H9 (cell line): ENCODE measurements at regions not wholly inside any gene's neighbourhood (a gene's known extent, or its start where the extent isn't known, plus 50 kb on each side); places are given as distances from the start of the nearest gene placed in this dataset.
"Not testable (repeated sequence)": the region's sequence is repeated elsewhere in the genome, so short reads cannot be mapped to it uniquely, and the experiment has no call there.

Source experiments
- DNase-seq: peaks from one replicate; pipeline ENCODE4 v3.0.0-alpha.2; 2017
- H2AFZ ChIP-seq: one replicate; pipeline ENCODE4 v1.6.1; 2013; ENCODE audit warnings: mild to moderate bottlenecking, low read length, control low read depth, moderate library complexity
- H2AK5ac ChIP-seq: 2 replicates; pipeline ENCODE4 v1.6.1; 2013; ENCODE audit warnings: low read length, control low read depth, mixed read lengths; ENCODE audit not compliant: insufficient read length
- H2BK120ac ChIP-seq: one replicate; pipeline ENCODE4 v1.6.1; 2013; ENCODE audit warnings: low read depth, mild to moderate bottlenecking, low read length, control low read depth, inconsistent platforms; ENCODE audit not compliant: poor library complexity, severe bottlenecking
- H2BK12ac ChIP-seq: 2 replicates; pipeline ENCODE4 v1.6.1; 2013; ENCODE audit warnings: low read length, control low read depth, mixed read lengths, low read depth; ENCODE audit not compliant: insufficient read length
- H2BK15ac ChIP-seq: 2 replicates; pipeline ENCODE4 v1.6.1; 2013; ENCODE audit warnings: low read depth, low read length, control low read depth
- H2BK20ac ChIP-seq: one replicate; pipeline ENCODE4 v1.6.1; 2013; ENCODE audit warnings: low read depth, mild to moderate bottlenecking, low read length, control low read depth, inconsistent platforms; ENCODE audit not compliant: poor library complexity, severe bottlenecking
- H2BK5ac ChIP-seq: 2 replicates; pipeline ENCODE4 v1.6.1; 2013; ENCODE audit warnings: low read length, control low read depth, mixed read lengths; ENCODE audit not compliant: insufficient read length
- H3K14ac ChIP-seq: 2 replicates; pipeline ENCODE4 v1.6.1; 2013; ENCODE audit warnings: low read length, control low read depth; ENCODE audit not compliant: insufficient read depth
- H3K18ac ChIP-seq: 2 replicates; pipeline ENCODE4 v1.6.1; 2013; ENCODE audit warnings: low read depth, mild to moderate bottlenecking, mixed read lengths, low read length, control low read depth; ENCODE audit not compliant: insufficient read length
- H3K23ac ChIP-seq: 2 replicates; pipeline ENCODE4 v1.6.1; 2013; ENCODE audit warnings: low read length, control low read depth, mixed read lengths, low read depth; ENCODE audit not compliant: insufficient read length
- H3K23me2 ChIP-seq: 2 replicates; pipeline ENCODE4 v1.6.1; 2013; ENCODE audit warnings: low read depth, mild to moderate bottlenecking, mixed read lengths, low read length, control low read depth; ENCODE audit not compliant: insufficient read length, poor library complexity, severe bottlenecking
- H3K27ac ChIP-seq: 2 replicates; pipeline ENCODE4 v1.5.1; 2013; ENCODE audit warnings: low read length, control low read depth, mixed read lengths, low read depth; ENCODE audit not compliant: insufficient read length
- H3K27me3 ChIP-seq: 2 replicates; pipeline ENCODE4 v1.6.1; 2013; ENCODE audit warnings: low read length, control low read depth, inconsistent platforms; ENCODE audit not compliant: insufficient read depth
- H3K4ac ChIP-seq: 2 replicates; pipeline ENCODE4 v1.6.1; 2013; ENCODE audit warnings: low read depth, mild to moderate bottlenecking, control low read depth, inconsistent platforms, low read length, moderate library complexity
- H3K4me1 ChIP-seq: 2 replicates; pipeline ENCODE4 v1.6.1; 2013; ENCODE audit warnings: low read length, control low read depth, inconsistent platforms; ENCODE audit not compliant: insufficient read depth
- H3K4me2 ChIP-seq: 2 replicates; pipeline ENCODE4 v1.6.1; 2013; ENCODE audit warnings: low read length, control low read depth, mixed read lengths; ENCODE audit not compliant: insufficient read length, insufficient read depth
- H3K56ac ChIP-seq: 2 replicates; pipeline ENCODE4 v1.6.1; 2013; ENCODE audit warnings: low read depth, mild to moderate bottlenecking, mixed read lengths, low read length, control low read depth; ENCODE audit not compliant: insufficient read length
- H3K79me1 ChIP-seq: 2 replicates; pipeline ENCODE4 v1.6.1; 2013; ENCODE audit warnings: low read depth, mild to moderate bottlenecking, moderate library complexity, low read length, control low read depth, inconsistent platforms; ENCODE audit not compliant: insufficient read depth, poor library complexity, severe bottlenecking
- H3K79me2 ChIP-seq: 2 replicates; pipeline ENCODE4 v1.6.1; 2013; ENCODE audit warnings: low read length, control low read depth, inconsistent platforms; ENCODE audit not compliant: insufficient read depth
- H3K9ac ChIP-seq: 2 replicates; pipeline ENCODE4 v1.6.1; 2013; ENCODE audit warnings: low read length, control low read depth, mixed read lengths; ENCODE audit not compliant: insufficient read length; ENCODE audit errors: extremely low read depth
- H3K9me3 ChIP-seq: one replicate; pipeline ENCODE4 v1.6.1; 2013; ENCODE audit warnings: low read depth, low read length, inconsistent platforms; ENCODE audit not compliant: control insufficient read depth
- H3T11ph ChIP-seq: one replicate; pipeline ENCODE4 v1.6.1; 2013; ENCODE audit warnings: mild to moderate bottlenecking, low read length, control low read depth, inconsistent platforms
- H4K20me1 ChIP-seq: one replicate; pipeline ENCODE4 v1.6.1; 2013; ENCODE audit not compliant: control insufficient read depth, insufficient read length, insufficient read depth
- H4K5ac ChIP-seq: 2 replicates; pipeline ENCODE4 v1.6.1; 2013; ENCODE audit warnings: low read depth, mild to moderate bottlenecking, mixed read lengths, low read length, control low read depth; ENCODE audit not compliant: insufficient read length
- H4K8ac ChIP-seq: replicated peaks from 2 replicates; pipeline ENCODE4 v1.6.1; 2013; ENCODE audit warnings: low read length, control low read depth, mixed read lengths, low read depth; ENCODE audit not compliant: insufficient read length
- H4K91ac ChIP-seq: 2 replicates; pipeline ENCODE4 v1.6.1; 2013; ENCODE audit warnings: low read depth, mild to moderate bottlenecking, moderate library complexity, mixed read lengths, low read length, control low read depth; ENCODE audit not compliant: insufficient read length
- H3K27ac Mint-ChIP-seq, 3 experiments: 2 replicates in 2 of 3; 3 replicates in 1 of 3; pipeline ENCODE4 v1.8.0; 2020 to 2021; ENCODE audit warnings: mixed read lengths in 3 of 3, mild to moderate bottlenecking in 1 of 3, moderate library complexity in 1 of 3
- H3K27me3 Mint-ChIP-seq: 2 replicates; pipeline ENCODE4 v1.8.0; 2021; ENCODE audit warnings: low read depth, mild to moderate bottlenecking, moderate library complexity, mixed read lengths
- H3K36me3 Mint-ChIP-seq, 3 experiments: 2 replicates in 2 of 3; 3 replicates in 1 of 3; pipeline ENCODE4 v1.8.0; 2020 to 2021; ENCODE audit warnings: low read depth in 3 of 3, mixed read lengths in 3 of 3; ENCODE audit not compliant: insufficient read depth in 1 of 3
- H3K4me1 Mint-ChIP-seq, 2 experiments: 2 replicates each; pipeline ENCODE4 v1.8.0; 2020; ENCODE audit warnings: mixed read lengths in 2 of 2
- H3K4me3 Mint-ChIP-seq, 2 experiments: 2 replicates in 1 of 2; 3 replicates in 1 of 2; pipeline ENCODE4 v1.8.0; 2020 to 2021; ENCODE audit warnings: mild to moderate bottlenecking in 2 of 2, mixed read lengths in 2 of 2, moderate library complexity in 1 of 2
- H3K9me3 Mint-ChIP-seq, 2 experiments: 2 replicates in 1 of 2; 3 replicates in 1 of 2; pipeline ENCODE4 v1.8.0; 2020; ENCODE audit warnings: mild to moderate bottlenecking in 2 of 2, mixed read lengths in 2 of 2, moderate library complexity in 1 of 2
- CTCF ChIP-seq: fragments of 200-600 bp; sonication (generic); conservative IDR thresholded peaks from 3 replicates; pipeline ENCODE4 v1.8.0; 2021; ENCODE audit warnings: antibody characterized with exemption, mild to moderate bottlenecking
- WGBS: extraction: QIAGEN DNeasy Blood & Tissue Kit; methylation state at CpG from one replicate; pipeline ENCODE4 v1.1.7; 2013; ENCODE audit warnings: missing lambda C conversion rate, low lambda C conversion rate, mixed read lengths; ENCODE audit not compliant: insufficient read length; ENCODE audit errors: extremely low coverage; 5-methylcytosine and 5-hydroxymethylcytosine counted together

GRCh38 chr22:22118987-22119386, 125.6 kb upstream of the VPREB1 start:
- Histone ChIP-seq H3K27ac (no peak overlapping the region), H4K91ac (no peak overlapping the region), H3K9ac (no peak overlapping the region), H3T11ph (no peak overlapping the region), H2AFZ (no peak overlapping the region), H2BK120ac (no peak overlapping the region), H3K56ac (no peak overlapping the region), H3K79me2 (no peaks in the 10 kb centered on the region), H2BK5ac (no peak overlapping the region), H3K4ac (no peak overlapping the region), H2BK12ac (no peak overlapping the region), H3K9me3 (no peaks in the 10 kb centered on the region), H3K27me3 (peaks cover 21% of the 10 kb centered on the region; the same call in 1 of the 2 replicates), H2BK20ac (no peak overlapping the region), H3K23ac (no peak overlapping the region), H3K18ac (no peak overlapping the region), H3K4me2 (no peak overlapping the region), H4K20me1 (no peaks in the 10 kb centered on the region), H2AK5ac (no peak overlapping the region), H3K14ac (no peak overlapping the region), H3K4me1 (no peaks in the 10 kb centered on the region), H2BK15ac (no peak overlapping the region), H3K79me1 (no peaks in the 10 kb centered on the region), H4K8ac (no peak overlapping the region), H3K23me2 (no peaks in the 10 kb centered on the region), H4K5ac (no peak overlapping the region)
- H3K36me3 Mint-ChIP-seq: no peaks in the 10 kb centered on the region
- no CpG with 5 or more reads among the region's 1 CpG for WGBS
- no peaks in the 10 kb centered on the region for H3K4me1 Mint-ChIP-seq
- TF ChIP-seq CTCF: no peak
- H3K9me3 Mint-ChIP-seq: peaks cover 0 to 3% of the 10 kb centered on the region in 2 experiments; a peak in 1 of 5 replicates
- H3K27me3 Mint-ChIP-seq: peaks cover 74% of the 10 kb centered on the region
- no peak overlapping the region for H3K27ac Mint-ChIP-seq
- H3K4me3 Mint-ChIP-seq: no peak overlapping the region
- no peak for DNase-seq

- not testable (repeated sequence) for H3K36me3 Mint-ChIP-seq, H3K4ac ChIP-seq, H2BK120ac ChIP-seq, H4K8ac ChIP-seq, H3K9ac ChIP-seq, H3K9me3 ChIP-seq, H2BK12ac ChIP-seq, H3K23me2 ChIP-seq, H2AFZ ChIP-seq, H3K27ac ChIP-seq, H2BK20ac ChIP-seq, H2BK15ac ChIP-seq, H3K4me2 ChIP-seq, H3K56ac ChIP-seq, H3T11ph ChIP-seq, H3K14ac ChIP-seq, H3K4me1 ChIP-seq, DNase-seq, H4K5ac ChIP-seq, H3K9me3 Mint-ChIP-seq, H3K4me1 Mint-ChIP-seq, H3K27ac Mint-ChIP-seq, H3K79me1 ChIP-seq, H3K18ac ChIP-seq, H2BK5ac ChIP-seq, H2AK5ac ChIP-seq, H3K23ac ChIP-seq, H3K79me2 ChIP-seq, H4K91ac ChIP-seq, H4K20me1 ChIP-seq, H3K4me3 Mint-ChIP-seq
- peaks cover 71% of the 10 kb centered on the region for H3K27me3 Mint-ChIP-seq
- no CpG with 5 or more reads among the region's 54 CpGs for WGBS
- peaks cover 16% of the 10 kb centered on the region; the same call in 1 of the 2 replicates for H3K27me3 ChIP-seq
These were observed 126.6 kb upstream of the VPREB1 start for GRCh38 chr22:22117864-22118544.
